ENCODE measurements at regions not wholly inside any gene's neighbourhood (a gene's known extent, or its start where the extent isn't known, plus 50 kb on each side); places are given as distances from the start of the nearest gene placed in this dataset.

DNA sequence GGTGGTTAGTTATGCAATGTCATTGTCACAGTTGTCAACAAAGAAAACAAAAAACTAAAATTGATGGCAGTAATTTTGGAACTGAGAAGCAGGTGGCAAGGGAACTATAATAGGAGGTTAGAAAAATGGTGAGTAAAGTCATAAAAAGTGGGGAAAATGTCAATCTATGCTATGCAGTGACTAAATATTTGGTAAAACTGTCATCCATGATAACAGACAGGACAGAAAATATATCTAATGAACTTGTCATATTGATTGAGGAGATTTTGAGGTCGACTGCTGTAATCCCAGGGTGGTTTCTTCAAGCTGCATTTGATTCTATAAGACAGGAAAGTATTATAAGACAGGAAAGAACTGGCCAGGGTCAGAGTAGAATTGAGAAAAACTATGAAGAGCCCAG, 998.4 kb downstream of the IGSF11 start:
- TF ChIP-seq CTCF (IDR thresholded peaks at IDR 0.05 in 8 of 11, conservative IDR thresholded peaks at IDR 0.05 in 3 of 11) = no peak
- TF ChIP-seq POLR2AphosphoS5 (IDR thresholded peaks at IDR 0.05) = no peak
- TF ChIP-seq POLR2A (IDR thresholded peaks at IDR 0.05) = no peak

Data from spleen (tissue), 7 donors.